Osteocyte (in vitro differentiated cells): ENCODE measurements at regions not wholly inside any gene's neighbourhood (a gene's known extent, or its start where the extent isn't known, plus 50 kb on each side); places are given as distances from the start of the nearest gene placed in this dataset.

Experiments
- DNase-seq: peaks from one replicate; pipeline ENCODE4 v3.0.0; 2021; ENCODE audit warnings: mixed read lengths; ENCODE audit not compliant: unreplicated experiment; ENCODE audit errors: extremely low spot score
- H3K27ac Mint-ChIP-seq: one replicate; pipeline ENCODE4 v1.8.0; 2021; ENCODE audit warnings: mild to moderate bottlenecking, mixed read lengths; ENCODE audit not compliant: unreplicated experiment
- H3K27me3 Mint-ChIP-seq: one replicate; pipeline ENCODE4 v1.8.0; 2021; ENCODE audit warnings: mixed read lengths; ENCODE audit not compliant: unreplicated experiment
- H3K36me3 Mint-ChIP-seq: one replicate; pipeline ENCODE4 v1.8.0; 2021; ENCODE audit warnings: mixed read lengths; ENCODE audit not compliant: unreplicated experiment
- H3K4me1 Mint-ChIP-seq: one replicate; pipeline ENCODE4 v1.8.0; 2021; ENCODE audit warnings: mixed read lengths; ENCODE audit not compliant: unreplicated experiment
- H3K4me3 Mint-ChIP-seq: one replicate; pipeline ENCODE4 v1.8.0; 2021; ENCODE audit warnings: mild to moderate bottlenecking, moderate library complexity, mixed read lengths; ENCODE audit not compliant: unreplicated experiment
- H3K9me3 Mint-ChIP-seq: one replicate; pipeline ENCODE4 v1.8.0; 2021; ENCODE audit warnings: mixed read lengths; ENCODE audit not compliant: unreplicated experiment
- CTCF ChIP-seq: fragments of 200-600 bp; sonication (generic); IDR thresholded peaks from 2 replicates; pipeline ENCODE4 v1.5.0; 2021; ENCODE audit warnings: antibody characterized with exemption, mild to moderate bottlenecking, moderate library complexity

DNA sequence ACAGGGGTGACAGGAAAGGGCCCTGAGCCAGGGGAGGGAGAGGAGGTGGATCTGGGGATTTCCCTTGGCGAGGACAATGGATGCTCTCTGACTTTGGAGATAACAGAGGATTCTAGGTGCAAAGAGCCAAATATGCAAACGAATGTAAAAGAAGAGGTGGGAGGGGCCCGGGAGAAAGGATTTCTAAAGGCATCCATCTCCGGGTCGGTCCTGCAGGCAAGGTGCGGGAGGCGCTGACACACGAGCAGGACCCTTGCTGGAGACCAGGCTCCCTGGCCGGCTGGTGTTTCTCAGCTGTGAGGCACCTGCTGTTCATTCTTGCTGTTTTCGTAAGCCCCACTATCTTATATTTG lies 115.2 kb upstream of the TLE3 start:
- H3K36me3 Mint-ChIP-seq: no peaks in the 10 kb centered on the region
- no peak overlapping the region for H3K4me3 Mint-ChIP-seq
- no peak overlapping the region for H3K27ac Mint-ChIP-seq
- peaks cover 3% of the 10 kb centered on the region for H3K4me1 Mint-ChIP-seq
- no peaks in the 10 kb centered on the region for H3K9me3 Mint-ChIP-seq
- DNase-seq: no peak
- no peak for TF ChIP-seq CTCF
- H3K27me3 Mint-ChIP-seq: peaks cover 42% of the 10 kb centered on the region

DNA sequence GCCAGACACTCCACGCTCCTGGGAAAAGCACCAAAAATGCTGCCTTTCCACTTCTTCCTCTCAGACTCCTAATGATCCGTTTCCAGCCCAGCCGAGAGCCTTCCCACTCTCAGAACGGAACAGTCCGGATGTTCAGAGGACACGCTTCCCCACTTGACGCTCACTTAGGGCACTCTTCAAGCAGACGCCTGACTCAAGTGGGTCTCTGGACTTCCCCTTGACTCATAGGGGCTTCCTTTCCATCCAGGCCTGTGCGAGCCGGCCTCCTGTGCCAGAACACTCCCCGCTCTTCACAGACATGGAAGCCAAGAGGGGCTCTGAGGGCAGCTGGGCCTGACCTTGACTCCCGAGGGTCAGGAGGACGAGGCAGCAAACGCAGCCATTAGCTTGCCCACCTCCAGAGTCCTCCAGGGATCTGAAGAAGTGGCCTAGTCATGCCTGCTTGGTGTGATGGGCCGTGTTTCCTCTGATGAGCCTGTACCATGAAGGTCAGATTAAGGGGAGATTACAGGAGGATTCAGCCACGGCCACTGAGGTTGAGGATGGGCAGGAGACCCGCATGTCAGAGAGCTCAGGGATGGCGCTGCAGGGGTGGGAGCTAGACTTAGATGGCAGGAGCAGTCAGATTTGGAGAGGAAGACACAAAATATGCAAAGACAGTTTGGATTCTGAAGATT lies 114.7 kb upstream of the TLE3 start:
- peaks cover 3% of the 10 kb centered on the region for H3K4me1 Mint-ChIP-seq
- H3K36me3 Mint-ChIP-seq: no peaks in the 10 kb centered on the region
- TF ChIP-seq CTCF: no peak
- no peaks in the 10 kb centered on the region for H3K9me3 Mint-ChIP-seq
- H3K27ac Mint-ChIP-seq: no peak overlapping the region
- DNase-seq: no peak
- H3K27me3 Mint-ChIP-seq: peaks cover 41% of the 10 kb centered on the region
- no peak overlapping the region for H3K4me3 Mint-ChIP-seq

GRCh38 chr15:70210528-70210927 lies 112.8 kb upstream of the TLE3 start:
- Mint-ChIP-seq H3K36me3 (no peaks in the 10 kb centered on the region), H3K4me1 (peaks cover 3% of the 10 kb centered on the region), H3K4me3 (no peak overlapping the region), H3K27me3 (peaks cover 51% of the 10 kb centered on the region), H3K27ac (no peak overlapping the region), H3K9me3 (no peaks in the 10 kb centered on the region)
- TF ChIP-seq CTCF: no peak
- no peak for DNase-seq

GRCh38 chr15:70210076-70210475 lies 112.4 kb upstream of the TLE3 start:
- no peaks in the 10 kb centered on the region for H3K9me3 Mint-ChIP-seq
- no peaks in the 10 kb centered on the region for H3K36me3 Mint-ChIP-seq
- DNase-seq: no peak
- no peak overlapping the region for H3K4me3 Mint-ChIP-seq
- peaks cover 3% of the 10 kb centered on the region for H3K4me1 Mint-ChIP-seq
- no peak overlapping the region for H3K27ac Mint-ChIP-seq
- no peak for TF ChIP-seq CTCF
- peaks cover 51% of the 10 kb centered on the region for H3K27me3 Mint-ChIP-seq

GRCh38 chr15:70209499-70209898 lies 111.8 kb upstream of the TLE3 start:
- Mint-ChIP-seq H3K4me3 (no peak overlapping the region), H3K4me1 (peaks cover 8% of the 10 kb centered on the region), H3K36me3 (no peaks in the 10 kb centered on the region), H3K27ac (no peak overlapping the region), H3K9me3 (no peaks in the 10 kb centered on the region), H3K27me3 (peaks cover 51% of the 10 kb centered on the region)
- DNase-seq: no peak
- TF ChIP-seq CTCF: no peak
